D721Med (cell line): ENCODE measurements at regions not wholly inside any gene's neighbourhood (a gene's known extent, or its start where the extent isn't known, plus 50 kb on each side); places are given as distances from the start of the nearest gene placed in this dataset.

Experiments
- DNase-seq: peaks from one replicate; pipeline ENCODE4 v3.0.0; 2011; ENCODE audit warnings: low spot score; ENCODE audit not compliant: insufficient read length
- FAIRE-seq: peaks from 2 replicates; lab custom pipeline; 2011; peaks lifted over from hg19 to GRCh38; lab: Jason Lieb, UNC
- TF ChIP-seq, protein P1 (sequence below): IDR thresholded peaks from 2 replicates; pipeline ENCODE4 v1.5.1; 2012; ENCODE audit warnings: mild to moderate bottlenecking, control low read depth; ENCODE audit not compliant: insufficient read depth; ENCODE audit errors: missing control alignments

DNA sequence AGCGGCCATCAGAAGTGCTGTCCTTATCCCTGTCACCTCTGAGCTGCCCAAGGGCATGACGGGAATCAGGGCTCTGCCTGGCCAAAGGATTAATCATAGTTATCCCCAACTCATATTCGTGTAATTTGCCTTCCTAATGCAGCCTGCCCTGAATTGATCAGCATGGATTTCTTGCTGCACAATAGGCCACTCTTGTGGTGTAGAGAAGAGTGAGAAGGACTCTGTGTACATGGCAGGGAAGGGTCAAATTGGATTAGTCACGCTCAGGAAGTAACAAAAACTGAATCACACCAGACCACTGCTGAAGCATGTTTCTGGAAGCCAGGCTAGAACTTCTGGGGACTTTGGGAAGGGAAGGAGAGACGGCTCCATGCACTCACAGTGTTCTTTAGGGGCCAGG, 227.0 kb downstream of the BUB3 start:
- no peak for FAIRE-seq
- no peak for DNase-seq

GRCh38 chr10:123382491-123382890, 228.3 kb downstream of the BUB3 start:
- TF ChIP-seq, protein P1, sequence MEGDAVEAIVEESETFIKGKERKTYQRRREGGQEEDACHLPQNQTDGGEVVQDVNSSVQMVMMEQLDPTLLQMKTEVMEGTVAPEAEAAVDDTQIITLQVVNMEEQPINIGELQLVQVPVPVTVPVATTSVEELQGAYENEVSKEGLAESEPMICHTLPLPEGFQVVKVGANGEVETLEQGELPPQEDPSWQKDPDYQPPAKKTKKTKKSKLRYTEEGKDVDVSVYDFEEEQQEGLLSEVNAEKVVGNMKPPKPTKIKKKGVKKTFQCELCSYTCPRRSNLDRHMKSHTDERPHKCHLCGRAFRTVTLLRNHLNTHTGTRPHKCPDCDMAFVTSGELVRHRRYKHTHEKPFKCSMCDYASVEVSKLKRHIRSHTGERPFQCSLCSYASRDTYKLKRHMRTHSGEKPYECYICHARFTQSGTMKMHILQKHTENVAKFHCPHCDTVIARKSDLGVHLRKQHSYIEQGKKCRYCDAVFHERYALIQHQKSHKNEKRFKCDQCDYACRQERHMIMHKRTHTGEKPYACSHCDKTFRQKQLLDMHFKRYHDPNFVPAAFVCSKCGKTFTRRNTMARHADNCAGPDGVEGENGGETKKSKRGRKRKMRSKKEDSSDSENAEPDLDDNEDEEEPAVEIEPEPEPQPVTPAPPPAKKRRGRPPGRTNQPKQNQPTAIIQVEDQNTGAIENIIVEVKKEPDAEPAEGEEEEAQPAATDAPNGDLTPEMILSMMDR: no peak
- no peak for DNase-seq

More for the DNA sequence above, 227.0 kb downstream of the BUB3 start:
- TF ChIP-seq, protein P1: no peak

GRCh38 chr10:123385508-123386080, 231.4 kb downstream of the BUB3 start:
- TF ChIP-seq, protein P1: no peak
- no peak for DNase-seq
- FAIRE-seq: no peak

More at GRCh38 chr10:123382491-123382890, 228.3 kb downstream of the BUB3 start:
- no peak for FAIRE-seq

DNA sequence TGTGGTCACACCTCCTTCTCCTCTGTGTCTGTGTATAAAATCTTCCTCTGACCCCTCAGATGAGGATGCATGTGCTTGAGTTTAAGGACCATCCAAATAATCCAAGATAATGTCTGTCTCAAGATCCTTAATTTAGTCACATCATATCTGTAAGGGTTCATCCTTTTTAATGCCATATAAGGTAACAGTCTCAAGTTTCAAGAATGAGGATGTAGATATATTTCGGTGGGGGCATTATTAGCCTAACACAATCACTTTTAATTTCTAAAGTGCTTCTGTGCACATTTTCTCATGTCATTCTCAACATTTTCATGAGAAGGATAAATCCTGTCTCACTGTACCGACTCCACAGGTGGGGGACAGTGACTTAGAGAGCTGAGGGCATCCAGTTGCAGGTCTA, 235.3 kb downstream of the BUB3 start:
- FAIRE-seq (no peak), DNase-seq (no peak)
- TF ChIP-seq, protein P1: no peak

DNA sequence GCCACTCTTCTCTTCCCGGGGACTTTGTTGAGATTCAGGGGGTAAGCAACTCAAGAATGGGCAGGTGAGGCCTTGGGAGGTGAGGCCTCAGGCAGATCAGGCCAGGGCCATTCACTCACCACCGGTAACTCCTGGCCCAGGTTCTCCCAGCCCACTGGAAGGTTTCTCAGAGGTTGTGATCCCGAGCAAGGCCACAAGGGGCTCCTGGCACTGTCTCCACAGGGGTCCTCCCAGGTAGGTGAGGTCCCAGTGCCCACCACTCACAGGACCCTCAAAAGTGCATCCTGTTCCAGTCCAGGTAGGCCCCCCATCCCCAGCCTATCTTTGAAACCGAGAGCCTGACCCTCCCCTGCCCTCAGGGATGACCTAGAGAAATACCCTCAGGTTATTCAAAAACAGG, 236.1 kb downstream of the BUB3 start:
- FAIRE-seq (no peak), DNase-seq (no peak)
- TF ChIP-seq, protein P1: no peak

DNA sequence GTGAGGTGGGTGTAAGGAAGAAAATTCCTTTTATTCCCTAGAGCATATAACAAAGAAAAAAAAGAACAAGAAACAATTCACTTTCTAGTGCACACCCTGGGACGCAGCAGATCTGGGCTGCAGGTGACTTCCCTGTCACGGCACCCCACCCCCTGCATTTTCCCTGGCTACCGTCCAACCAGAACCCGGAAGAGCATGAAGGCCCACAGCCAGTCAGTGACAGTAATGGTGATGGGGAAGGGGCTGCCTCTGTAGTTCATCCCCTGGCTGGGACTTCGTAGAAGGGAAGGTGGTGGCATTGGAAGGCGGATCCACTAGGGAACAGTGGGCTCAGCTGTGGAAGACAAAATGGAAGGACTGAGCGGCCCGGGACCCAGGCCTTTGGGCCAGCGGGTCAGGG, 236.7 kb downstream of the BUB3 start:
- DNase-seq (no peak), FAIRE-seq (no peak)
- TF ChIP-seq, protein P1: no peak

DNA sequence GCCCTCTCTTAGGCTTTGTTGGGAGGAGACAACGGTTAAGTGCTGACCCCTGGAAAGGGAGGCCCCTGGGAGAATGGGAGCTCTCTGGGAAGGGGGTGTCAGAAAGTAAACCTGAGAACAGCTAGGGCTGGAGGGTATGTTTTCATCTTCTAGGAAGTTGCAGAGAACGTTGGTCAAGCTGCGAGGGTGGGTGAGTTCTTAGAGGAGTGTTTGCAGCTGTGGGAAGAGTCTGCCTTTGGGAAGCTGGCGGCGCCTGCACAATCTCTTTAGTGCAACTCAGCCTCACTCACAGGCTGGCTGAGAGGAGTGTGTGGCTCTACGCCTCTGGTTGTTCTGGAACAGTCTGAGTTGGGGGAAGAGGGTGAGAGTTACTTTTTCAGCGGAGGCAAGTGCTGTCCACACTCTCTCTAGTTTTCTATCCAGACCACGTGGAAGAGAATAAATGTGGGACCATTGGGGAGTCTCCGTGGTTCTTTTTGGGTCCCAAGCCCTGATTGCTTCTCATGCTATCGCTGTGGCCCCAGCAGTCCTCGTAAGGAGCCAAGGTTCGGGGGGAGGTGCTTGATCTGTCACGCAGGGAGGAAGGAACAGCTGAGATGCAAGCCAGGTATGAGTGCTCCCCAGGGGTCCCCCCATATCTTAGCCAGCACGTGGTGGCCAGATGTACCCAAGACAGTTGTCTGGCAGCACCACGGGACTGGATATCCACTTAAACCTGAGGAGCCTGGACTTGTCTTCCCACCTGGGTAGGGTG, 237.2 kb downstream of the BUB3 start:
- TF ChIP-seq, protein P1: no peak
- DNase-seq (no peak), FAIRE-seq (no peak)
